ENCODE measurements at regions not wholly inside any gene's neighbourhood (a gene's known extent, or its start where the extent isn't known, plus 50 kb on each side); places are given as distances from the start of the nearest gene placed in this dataset.
A peak's percentile ranks its signal among the peaks of the same experiment; 100 is the strongest.

DNA sequence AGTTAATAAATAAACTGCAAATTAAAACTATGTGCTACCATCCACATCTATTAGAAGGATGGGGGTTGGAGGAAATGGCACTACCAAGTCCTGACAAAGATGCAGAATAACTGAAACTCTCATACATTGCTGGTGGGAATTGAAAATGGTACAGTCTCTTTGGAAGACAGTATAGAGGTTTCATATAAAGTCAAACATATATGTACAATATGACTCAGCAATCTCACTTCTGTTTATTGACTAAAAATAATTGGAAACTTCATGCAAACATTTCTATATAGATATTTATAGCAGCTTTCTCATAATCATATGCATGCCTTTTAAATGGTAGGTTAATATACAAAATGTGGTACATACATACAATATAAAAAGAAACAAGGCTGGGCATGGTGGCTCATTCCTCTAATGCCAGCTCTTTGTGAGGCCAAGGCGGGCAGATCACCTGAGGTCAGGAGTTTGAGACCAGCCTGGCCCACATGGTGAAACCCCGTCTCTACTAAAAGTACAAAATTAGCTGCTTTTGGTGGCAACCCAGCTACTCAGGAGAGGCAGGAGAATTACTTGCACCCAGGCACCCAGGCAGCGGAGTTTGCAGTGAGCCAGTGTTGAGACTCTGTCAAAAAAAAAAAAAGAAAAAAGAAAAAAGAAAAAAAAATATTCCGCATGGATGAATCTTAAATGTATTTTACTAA, 225.0 kb upstream of the CXXC4 start:
- no peak overlapping the region for H3K4me3 ChIP-seq (ENCODE audit: low read depth, low read length)
- TF ChIP-seq, protein P1, sequence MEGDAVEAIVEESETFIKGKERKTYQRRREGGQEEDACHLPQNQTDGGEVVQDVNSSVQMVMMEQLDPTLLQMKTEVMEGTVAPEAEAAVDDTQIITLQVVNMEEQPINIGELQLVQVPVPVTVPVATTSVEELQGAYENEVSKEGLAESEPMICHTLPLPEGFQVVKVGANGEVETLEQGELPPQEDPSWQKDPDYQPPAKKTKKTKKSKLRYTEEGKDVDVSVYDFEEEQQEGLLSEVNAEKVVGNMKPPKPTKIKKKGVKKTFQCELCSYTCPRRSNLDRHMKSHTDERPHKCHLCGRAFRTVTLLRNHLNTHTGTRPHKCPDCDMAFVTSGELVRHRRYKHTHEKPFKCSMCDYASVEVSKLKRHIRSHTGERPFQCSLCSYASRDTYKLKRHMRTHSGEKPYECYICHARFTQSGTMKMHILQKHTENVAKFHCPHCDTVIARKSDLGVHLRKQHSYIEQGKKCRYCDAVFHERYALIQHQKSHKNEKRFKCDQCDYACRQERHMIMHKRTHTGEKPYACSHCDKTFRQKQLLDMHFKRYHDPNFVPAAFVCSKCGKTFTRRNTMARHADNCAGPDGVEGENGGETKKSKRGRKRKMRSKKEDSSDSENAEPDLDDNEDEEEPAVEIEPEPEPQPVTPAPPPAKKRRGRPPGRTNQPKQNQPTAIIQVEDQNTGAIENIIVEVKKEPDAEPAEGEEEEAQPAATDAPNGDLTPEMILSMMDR (IDR thresholded peaks at IDR 0.05; ENCODE audit: insufficient read depth, low read depth, low read length, missing control alignments): no peak
- DNase-seq (ENCODE audit: low read depth): peak; percentile 67

- DNase-seq (ENCODE audit: low read depth): no peak
- no peak overlapping the region for H3K4me3 ChIP-seq (ENCODE audit: low read depth, low read length)
- TF ChIP-seq, protein P1 (IDR thresholded peaks at IDR 0.05; ENCODE audit: insufficient read depth, low read depth, low read length, missing control alignments): no peak
Observed at GRCh38 chr4:104722467-104722866, 227.8 kb upstream of the CXXC4 start.

- no peak overlapping the region for H3K4me3 ChIP-seq (ENCODE audit: low read depth, low read length)
- TF ChIP-seq, protein P1 (IDR thresholded peaks at IDR 0.05; ENCODE audit: insufficient read depth, low read depth, low read length, missing control alignments): no peak
- DNase-seq (ENCODE audit: low read depth): peak; percentile 9
Observed at GRCh38 chr4:104726002-104726401, 231.3 kb upstream of the CXXC4 start.

- TF ChIP-seq, protein P1 (IDR thresholded peaks at IDR 0.05; ENCODE audit: insufficient read depth, low read depth, low read length, missing control alignments): no peak
- H3K4me3 ChIP-seq (ENCODE audit: low read depth, low read length): no peak overlapping the region
Observed at GRCh38 chr4:104727643-104728042, 232.9 kb upstream of the CXXC4 start.

GRCh38 chr4:104728380-104729122, 233.9 kb upstream of the CXXC4 start:
- DNase-seq (ENCODE audit: low read depth): no peak
- TF ChIP-seq, protein P1 (IDR thresholded peaks at IDR 0.05; ENCODE audit: insufficient read depth, low read depth, low read length, missing control alignments): no peak
- no peak overlapping the region for H3K4me3 ChIP-seq (ENCODE audit: low read depth, low read length)

More at GRCh38 chr4:104727643-104728042, 232.9 kb upstream of the CXXC4 start:
- DNase-seq (ENCODE audit: low read depth): no peak

GRCh38 chr4:104732766-104733165, 238.1 kb upstream of the CXXC4 start:
- H3K4me3 ChIP-seq (ENCODE audit: low read depth, low read length): no peak overlapping the region
- TF ChIP-seq, protein P1 (IDR thresholded peaks at IDR 0.05; ENCODE audit: insufficient read depth, low read depth, low read length, missing control alignments): no peak
- no peak for DNase-seq (ENCODE audit: low read depth)

Data from GM12865 (cell line).